Smooth muscle cell (in vitro differentiated cells): ENCODE measurements at regions not wholly inside any gene's neighbourhood (a gene's known extent, or its start where the extent isn't known, plus 50 kb on each side); places are given as distances from the start of the nearest gene placed in this dataset.

Experiments
- DNase-seq: peaks from one replicate; lab custom pipeline; 2025; ENCODE audit not compliant: unreplicated experiment; lab: John Stamatoyannopoulos, UW
- H2AFZ ChIP-seq: fragments of 200-600 bp; sonication (generic); 2 replicates; pipeline ENCODE4 v1.6.0; 2016; ENCODE audit warnings: antibody characterized with exemption, low read depth, mild to moderate bottlenecking
- H3F3A ChIP-seq: fragments of 200-600 bp; sonication (generic); 2 replicates; pipeline ENCODE4 v1.6.0; 2017; ENCODE audit warnings: antibody characterized with exemption, low read depth
- H3K27ac ChIP-seq: fragments of 200-600 bp; sonication (generic); 2 replicates; pipeline ENCODE4 v1.5.1; 2016; ENCODE audit warnings: low read depth, mild to moderate bottlenecking
- H3K27me3 ChIP-seq: fragments of 200-600 bp; sonication (generic); 2 replicates; pipeline ENCODE4 v1.6.1; 2016; ENCODE audit warnings: low read depth, mild to moderate bottlenecking
- H3K36me3 ChIP-seq: fragments of 200-600 bp; sonication (generic); 2 replicates; pipeline ENCODE4 v1.5.1; 2016; ENCODE audit warnings: low read depth
- H3K4me1 ChIP-seq: fragments of 200-600 bp; sonication (generic); 2 replicates; pipeline ENCODE4 v1.5.1; 2016; ENCODE audit warnings: low read depth
- H3K4me2 ChIP-seq: fragments of 200-600 bp; sonication (generic); 2 replicates; pipeline ENCODE4 v1.6.0; 2016; ENCODE audit warnings: mild to moderate bottlenecking
- H3K4me3 ChIP-seq: fragments of 200-600 bp; sonication (generic); 2 replicates; pipeline ENCODE4 v1.5.1; 2016; ENCODE audit warnings: mild to moderate bottlenecking
- H3K79me2 ChIP-seq: fragments of 200-600 bp; sonication (generic); 2 replicates; pipeline ENCODE4 v1.6.0; 2016; ENCODE audit warnings: low read depth, mild to moderate bottlenecking
- H3K9ac ChIP-seq: fragments of 200-600 bp; sonication (generic); 2 replicates; pipeline ENCODE4 v1.6.0; 2016; ENCODE audit warnings: low read depth
- H3K9me3 ChIP-seq: fragments of 200-600 bp; sonication (generic); replicated peaks from 2 replicates; pipeline ENCODE4 v1.5.1; 2016; ENCODE audit warnings: low read depth
- H4K20me1 ChIP-seq: fragments of 200-600 bp; sonication (generic); 2 replicates; pipeline ENCODE4 v1.6.0; 2016; ENCODE audit warnings: low read depth
- CTCF ChIP-seq: fragments of 200-600 bp; sonication (generic); IDR thresholded peaks from 2 replicates; pipeline ENCODE4 v1.5.1; 2017; ENCODE audit warnings: borderline replicate concordance, mild to moderate bottlenecking, antibody characterized with exemption; ENCODE audit not compliant: insufficient read depth, poor library complexity, severe bottlenecking
- WGBS: methylation state at CpG from one replicate; pipeline ENCODE4 v1.1.7; 2016; ENCODE audit warnings: low lambda C conversion rate; 5-methylcytosine and 5-hydroxymethylcytosine counted together

GRCh38 chr10:128915630-128916029, 551.4 kb upstream of the MGMT start:
- H3F3A ChIP-seq: no peaks in the 10 kb centered on the region
- no peak overlapping the region for H3K27ac ChIP-seq
- H3K4me3 ChIP-seq: no peak overlapping the region
- H2AFZ ChIP-seq: no peak overlapping the region
- H3K9me3 ChIP-seq: no peaks in the 10 kb centered on the region
- no peaks in the 10 kb centered on the region for H4K20me1 ChIP-seq
- 92% methylated on average over 10 of the region's 10 CpGs for WGBS
- H3K4me1 ChIP-seq: no peaks in the 10 kb centered on the region
- H3K27me3 ChIP-seq: no peaks in the 10 kb centered on the region
- H3K9ac ChIP-seq: no peak overlapping the region
- no peak overlapping the region for H3K4me2 ChIP-seq
- TF ChIP-seq CTCF: no peak
- H3K79me2 ChIP-seq: no peaks in the 10 kb centered on the region
- H3K36me3 ChIP-seq: no peaks in the 10 kb centered on the region
- DNase-seq: no peak

DNA sequence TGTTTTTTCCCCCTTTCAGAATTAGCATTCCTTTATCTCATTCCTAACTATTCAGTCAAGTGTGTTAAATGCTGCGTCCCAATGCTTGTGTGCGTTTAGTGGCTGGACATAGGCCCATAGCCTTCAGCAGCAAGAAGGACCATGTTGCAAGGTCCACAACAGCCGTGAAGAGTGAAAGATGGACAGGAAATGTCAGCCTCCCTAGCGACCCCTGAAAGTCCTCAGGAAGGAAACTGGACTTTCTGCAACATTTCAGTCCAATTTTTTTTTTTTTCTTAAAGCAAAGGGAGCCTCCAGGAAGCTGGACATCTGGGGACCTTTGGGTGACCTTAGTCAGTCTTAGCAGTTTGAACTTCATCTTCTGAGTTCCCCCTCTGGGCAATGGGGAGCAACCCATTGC, 550.7 kb upstream of the MGMT start:
- no peak overlapping the region for H3K9ac ChIP-seq
- TF ChIP-seq CTCF: no peak
- no peak overlapping the region for H3K4me3 ChIP-seq
- WGBS: 78% methylated on average over 4 of the region's 4 CpGs
- H2AFZ ChIP-seq: no peak overlapping the region
- no peaks in the 10 kb centered on the region for H3F3A ChIP-seq
- no peaks in the 10 kb centered on the region for H3K36me3 ChIP-seq
- H3K27ac ChIP-seq: no peak overlapping the region
- H3K4me2 ChIP-seq: no peak overlapping the region
- H3K4me1 ChIP-seq: no peaks in the 10 kb centered on the region
- DNase-seq: no peak
- H3K79me2 ChIP-seq: no peaks in the 10 kb centered on the region
- no peaks in the 10 kb centered on the region for H3K27me3 ChIP-seq
- no peaks in the 10 kb centered on the region for H4K20me1 ChIP-seq
- no peaks in the 10 kb centered on the region for H3K9me3 ChIP-seq

GRCh38 chr10:128921389-128922022, 545.5 kb upstream of the MGMT start:
- no peaks in the 10 kb centered on the region for H3K79me2 ChIP-seq
- no peak overlapping the region for H3K27ac ChIP-seq
- no peak for TF ChIP-seq CTCF
- H3K4me1 ChIP-seq: no peaks in the 10 kb centered on the region
- H3K27me3 ChIP-seq: no peaks in the 10 kb centered on the region
- no peak overlapping the region for H3K4me2 ChIP-seq
- WGBS: 91% methylated on average over 8 of the region's 8 CpGs
- no peaks in the 10 kb centered on the region for H3K9me3 ChIP-seq
- H2AFZ ChIP-seq: no peak overlapping the region
- no peak overlapping the region for H3K9ac ChIP-seq
- H3K4me3 ChIP-seq: no peak overlapping the region
- no peak for DNase-seq
- no peaks in the 10 kb centered on the region for H3F3A ChIP-seq
- H3K36me3 ChIP-seq: no peaks in the 10 kb centered on the region
- no peaks in the 10 kb centered on the region for H4K20me1 ChIP-seq

- no peaks in the 10 kb centered on the region for H3K9me3 ChIP-seq
- no peak overlapping the region for H3K4me3 ChIP-seq
- H3K36me3 ChIP-seq: no peaks in the 10 kb centered on the region
- DNase-seq: no peak
- H3K9ac ChIP-seq: no peak overlapping the region
- H3K4me1 ChIP-seq: no peaks in the 10 kb centered on the region
- H3K79me2 ChIP-seq: no peaks in the 10 kb centered on the region
- H3K4me2 ChIP-seq: no peak overlapping the region
- H4K20me1 ChIP-seq: no peaks in the 10 kb centered on the region
- no peak overlapping the region for H2AFZ ChIP-seq
- no peaks in the 10 kb centered on the region for H3K27me3 ChIP-seq
- no peak for TF ChIP-seq CTCF
- no peaks in the 10 kb centered on the region for H3F3A ChIP-seq
- no peak overlapping the region for H3K27ac ChIP-seq
- 78% methylated on average over 2 of the region's 2 CpGs for WGBS
Measured at GRCh38 chr10:128922172-128922571, 544.9 kb upstream of the MGMT start.
